Glomerular visceral epithelial cell (primary cell): ENCODE measurements at regions not wholly inside any gene's neighbourhood (a gene's known extent, or its start where the extent isn't known, plus 50 kb on each side); places are given as distances from the start of the nearest gene placed in this dataset.
"Not testable (repeated sequence)": the region's sequence is repeated elsewhere in the genome, so short reads cannot be mapped to it uniquely, and the experiment has no call there.

Source experiments
- DNase-seq: peaks from one replicate; pipeline ENCODE4 v3.0.0-alpha.2; 2016; ENCODE audit errors: extremely low spot score

DNA sequence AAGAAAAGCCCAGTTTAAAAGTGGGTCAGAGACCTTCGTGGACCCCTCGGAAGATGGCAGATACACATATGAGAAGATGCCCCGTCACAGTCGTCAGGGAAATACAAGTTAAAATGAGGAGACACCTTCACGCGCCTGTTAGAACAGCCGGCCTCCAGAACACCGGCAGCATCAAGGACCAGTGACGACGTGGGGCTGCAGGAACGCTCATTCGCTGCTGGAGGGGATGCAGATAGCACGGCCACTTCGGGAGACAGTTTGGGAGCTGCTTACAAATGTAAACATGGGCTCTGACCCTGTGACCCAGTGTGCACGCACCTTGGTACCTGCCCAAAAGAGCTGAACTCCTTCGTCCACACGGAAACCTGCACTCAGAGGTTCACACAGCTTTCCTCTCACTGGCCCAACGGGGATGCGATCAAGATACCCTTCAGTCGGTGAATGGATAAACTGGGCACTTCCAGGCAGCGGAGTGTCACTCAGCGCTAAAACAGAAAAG is 83.7 kb upstream of the CTDP1 start:
- no peak for DNase-seq

DNA sequence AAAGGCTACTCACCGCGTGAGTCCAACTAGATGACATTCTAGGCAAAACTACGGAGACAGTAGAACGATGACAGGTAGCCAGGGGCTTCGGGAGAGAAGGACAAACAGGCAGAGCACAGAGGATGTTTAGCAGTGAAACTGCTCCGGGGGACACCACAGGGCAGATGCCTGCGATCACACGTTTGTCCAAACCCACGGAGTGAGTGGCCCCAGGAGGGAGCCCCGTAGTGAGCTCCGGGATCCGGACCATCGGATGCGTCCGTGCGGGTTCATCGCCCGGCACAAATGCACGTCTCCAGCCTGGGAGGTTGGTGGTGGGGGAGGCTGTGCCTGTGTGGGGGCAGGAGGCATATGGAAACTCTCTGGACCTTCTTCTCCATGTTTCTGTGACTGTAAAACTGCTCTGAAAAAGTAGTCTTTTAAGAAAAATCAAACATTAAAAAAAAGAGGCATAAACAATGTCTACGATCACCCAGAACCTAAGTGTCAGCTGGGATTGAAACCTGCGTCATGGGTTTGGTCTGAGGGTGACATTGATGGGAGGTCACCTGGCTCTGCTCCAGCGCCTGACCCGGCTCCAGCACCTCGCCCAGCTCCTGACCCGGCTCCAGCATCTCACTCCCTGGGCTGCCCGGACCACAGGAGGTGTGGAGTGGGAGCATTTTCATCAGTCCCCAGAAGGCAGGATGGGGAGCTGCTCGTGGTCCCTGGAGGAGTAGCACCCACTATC is 83.0 kb upstream of the CTDP1 start:
- DNase-seq, result no peak

DNA sequence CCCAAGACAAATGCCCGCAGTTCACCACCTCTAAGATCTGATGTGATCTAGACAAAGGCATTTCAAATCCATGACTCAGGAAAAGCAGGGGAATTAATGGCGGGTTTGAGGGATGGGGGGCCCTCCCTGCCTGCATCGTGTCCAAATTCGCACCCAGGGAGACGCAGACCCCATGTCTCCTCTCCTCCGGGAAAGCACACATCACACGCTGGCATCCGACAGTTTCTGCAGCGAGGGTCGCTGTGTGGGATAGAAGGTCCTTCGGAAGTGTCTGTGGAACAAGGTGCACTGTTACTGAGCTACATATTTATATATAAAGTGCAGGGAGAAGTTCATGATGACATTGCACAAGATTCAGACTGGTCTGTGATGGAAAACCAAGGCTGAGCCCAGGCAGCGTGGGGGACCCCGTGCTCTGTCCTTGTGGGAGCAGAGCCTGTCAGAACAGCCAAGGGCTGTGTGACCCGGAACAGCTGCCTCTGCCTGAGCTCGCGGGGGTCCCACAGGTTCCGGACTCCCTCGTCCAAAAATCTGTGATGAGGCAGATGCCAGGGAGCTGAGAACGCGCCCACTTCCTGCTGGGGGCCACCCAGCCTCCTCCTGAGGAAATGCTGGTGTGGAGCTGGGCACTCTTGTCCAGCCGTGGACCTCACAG is 82.3 kb upstream of the CTDP1 start:
- DNase-seq, result no peak

DNA sequence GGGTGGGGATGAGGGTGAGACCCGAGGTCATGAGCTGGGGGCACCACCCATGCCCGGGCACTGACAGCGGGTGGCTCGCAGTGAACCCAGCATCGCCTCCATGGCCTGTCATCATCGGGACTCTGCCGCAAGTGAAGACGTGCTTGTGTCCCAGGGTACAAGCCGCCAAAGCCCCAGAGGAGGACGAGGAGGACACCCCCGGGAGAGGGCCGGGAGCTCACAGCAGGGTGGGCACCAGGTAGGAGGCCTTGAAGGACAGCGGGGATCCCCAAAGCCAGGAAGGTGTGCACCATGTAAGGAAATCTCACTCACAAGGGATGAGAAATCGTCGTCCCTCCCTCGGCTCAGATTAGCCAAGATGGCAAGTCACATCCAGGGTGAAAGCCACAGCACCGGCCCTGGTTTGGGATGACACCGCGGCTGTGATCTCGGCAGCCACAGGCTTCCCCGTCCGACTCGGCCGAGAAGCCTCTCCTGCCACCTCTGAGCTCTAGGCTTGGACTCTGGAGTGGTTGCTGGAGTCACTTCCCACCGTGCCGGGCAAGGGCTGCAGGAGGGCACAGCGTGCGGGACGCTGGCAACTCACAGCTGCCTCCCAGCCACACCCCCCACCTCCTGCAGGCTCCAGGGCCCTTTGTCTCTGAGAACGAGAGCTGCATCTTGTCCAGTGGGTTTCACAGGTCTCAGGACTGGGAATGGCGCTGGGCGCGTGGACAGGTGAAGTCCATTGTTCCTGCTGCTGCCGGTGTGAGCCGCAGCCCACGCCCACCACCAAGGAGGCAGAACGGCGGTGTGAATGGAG is 81.6 kb upstream of the CTDP1 start:
- DNase-seq, result no peak

DNA sequence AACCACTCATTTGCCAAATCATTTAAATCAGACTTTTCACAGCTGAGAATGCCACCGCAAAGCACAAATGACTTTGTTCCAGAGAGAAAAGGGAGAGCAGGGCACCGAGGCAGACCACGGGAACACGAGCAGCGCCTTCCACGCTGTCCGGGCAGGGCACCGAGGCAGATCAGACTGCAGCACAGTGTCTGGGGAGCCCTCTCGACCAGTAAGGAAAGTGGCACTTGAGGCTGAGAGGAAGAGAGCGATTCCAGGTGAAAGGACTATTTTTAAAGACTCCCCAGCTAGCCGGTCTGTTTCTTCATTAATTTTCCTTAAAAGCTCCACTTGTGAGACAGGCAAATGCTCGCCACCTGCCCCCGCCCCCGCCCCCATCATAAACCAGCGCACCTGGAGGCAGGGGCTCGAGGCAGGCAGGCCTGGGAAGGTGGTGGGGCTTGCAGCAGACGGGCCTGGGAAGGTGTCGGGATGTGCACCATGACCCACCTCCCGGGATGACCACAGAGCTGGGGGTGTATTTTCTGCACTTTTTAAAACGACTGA is 80.9 kb upstream of the CTDP1 start:
- no peak for DNase-seq

DNA sequence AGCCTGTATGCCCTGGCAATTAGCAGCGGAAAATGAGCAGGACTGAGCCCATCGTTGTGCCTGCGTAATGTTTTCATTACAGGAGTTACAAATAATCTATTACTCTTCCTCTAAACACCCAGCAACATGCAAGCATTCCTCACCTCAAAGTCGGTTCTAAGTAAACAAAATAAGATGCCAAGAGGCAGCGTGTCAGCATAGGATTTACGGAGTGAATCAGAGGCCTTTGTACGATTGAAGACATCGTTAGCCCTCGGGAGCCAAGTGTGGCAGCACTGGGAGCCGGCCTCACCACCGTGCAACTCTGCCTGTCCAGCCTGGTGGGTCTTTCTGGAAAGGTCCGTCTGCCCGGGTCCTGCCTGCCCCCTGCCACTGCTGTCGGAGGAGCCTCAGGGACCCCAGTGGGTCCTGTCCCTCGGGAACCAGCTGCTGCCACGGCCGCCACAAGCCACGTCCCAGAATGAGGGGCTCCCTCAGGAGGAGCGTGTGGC is 80.1 kb upstream of the CTDP1 start:
- no peak for DNase-seq

DNA sequence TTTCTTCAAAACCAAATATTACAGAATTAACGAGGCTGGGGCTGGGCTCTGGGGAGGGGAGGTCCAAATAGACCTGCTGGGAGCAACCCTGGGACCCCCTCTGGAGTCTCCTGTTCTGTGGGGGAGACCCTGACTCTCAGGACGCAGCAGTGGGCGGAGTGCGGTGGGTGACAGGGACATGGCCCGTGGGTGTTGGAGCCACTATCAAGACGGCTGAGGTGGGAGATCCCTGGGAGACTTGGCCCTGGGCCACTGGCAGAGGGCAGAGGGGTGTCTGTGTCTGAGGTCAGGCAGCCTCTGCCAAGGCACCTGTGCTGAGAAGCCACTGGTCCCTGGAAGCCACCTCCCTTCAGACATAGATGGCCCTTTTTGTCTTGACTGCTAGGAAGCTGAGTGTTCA is 79.5 kb upstream of the CTDP1 start:
- DNase-seq, result no peak

DNA sequence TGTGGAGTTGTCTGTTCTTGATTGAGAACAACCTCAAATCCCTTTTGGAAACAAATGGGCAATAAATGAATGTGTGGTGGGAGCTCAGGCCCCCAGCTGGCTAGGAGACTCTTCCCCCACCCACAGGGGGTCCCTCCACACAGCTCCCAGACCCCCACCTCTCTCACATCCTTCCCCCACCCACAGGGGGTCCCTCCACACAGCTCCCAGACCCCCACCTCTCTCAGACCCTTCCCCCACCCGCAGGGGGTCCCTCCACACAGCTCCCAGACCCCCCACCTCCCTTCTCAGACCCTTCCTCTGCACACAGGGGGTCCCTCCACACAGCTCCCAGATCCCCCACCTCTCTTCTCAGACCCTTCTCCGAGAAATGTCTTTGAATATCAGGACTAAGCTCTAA is 79.0 kb upstream of the CTDP1 start:
- no peak for DNase-seq

DNA sequence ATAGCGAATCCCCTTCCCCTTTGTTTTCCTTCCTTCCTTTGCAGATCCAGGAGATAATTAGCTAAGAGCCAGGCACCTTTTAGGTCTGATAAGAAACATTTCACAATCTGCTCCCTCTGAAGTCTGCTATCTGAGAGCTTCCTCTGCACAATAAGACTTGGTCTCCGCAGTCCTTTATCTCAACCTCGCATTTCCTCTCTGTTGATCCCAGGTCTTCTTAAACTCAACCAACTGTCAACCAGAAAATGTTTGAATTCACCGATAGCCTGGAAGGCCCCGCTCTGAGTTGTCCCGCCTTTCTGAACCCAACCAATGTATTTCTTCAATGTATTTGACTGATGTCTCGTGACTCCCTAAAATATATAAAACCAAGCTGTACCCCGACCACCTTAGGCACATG is 78.4 kb upstream of the CTDP1 start:
- DNase-seq, result no peak

DNA sequence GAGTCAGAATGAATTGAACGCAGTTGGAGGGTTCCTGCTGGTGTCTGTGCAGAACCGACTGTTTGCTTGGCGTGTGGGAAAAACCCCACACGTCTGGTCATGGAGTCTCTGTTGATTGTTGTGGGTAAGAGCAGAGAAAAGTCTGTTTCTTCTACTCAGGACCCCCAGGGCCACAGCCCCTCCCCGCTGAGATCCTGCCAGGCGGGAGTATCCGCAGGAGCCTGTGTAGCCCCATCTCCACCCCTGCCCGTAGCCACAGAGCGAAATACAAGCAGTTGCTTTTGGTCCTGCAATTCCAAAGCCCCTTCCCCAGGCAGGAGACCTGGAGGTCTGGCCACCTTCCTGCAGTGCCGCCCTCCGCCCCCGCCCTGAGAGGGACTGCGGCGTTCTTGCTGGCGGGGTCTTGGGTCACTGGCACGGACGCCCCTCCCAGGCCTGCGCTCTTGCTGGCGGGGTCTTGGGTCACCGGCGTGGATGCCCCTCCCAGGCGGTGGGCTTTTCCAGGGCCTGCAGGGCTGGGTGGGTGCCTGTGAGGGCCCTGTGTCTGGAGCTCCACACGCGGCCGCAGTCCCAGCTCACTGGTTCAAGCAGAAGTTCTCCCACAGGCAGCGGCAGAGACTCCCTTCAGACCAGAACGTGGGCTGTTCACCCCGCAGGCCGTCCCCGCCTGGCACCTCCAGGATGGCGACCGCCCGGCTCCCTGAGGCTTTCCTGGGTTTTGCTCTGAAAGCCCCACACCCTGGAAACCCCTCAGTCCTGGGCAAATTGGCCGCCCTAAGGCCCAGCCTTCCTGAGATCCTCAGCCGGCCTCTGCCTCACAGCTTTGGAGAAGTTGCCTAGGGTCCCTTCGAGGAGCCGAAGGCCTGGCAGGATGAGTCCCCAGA is 76.0 kb upstream of the CTDP1 start:
- no peak for DNase-seq

DNA sequence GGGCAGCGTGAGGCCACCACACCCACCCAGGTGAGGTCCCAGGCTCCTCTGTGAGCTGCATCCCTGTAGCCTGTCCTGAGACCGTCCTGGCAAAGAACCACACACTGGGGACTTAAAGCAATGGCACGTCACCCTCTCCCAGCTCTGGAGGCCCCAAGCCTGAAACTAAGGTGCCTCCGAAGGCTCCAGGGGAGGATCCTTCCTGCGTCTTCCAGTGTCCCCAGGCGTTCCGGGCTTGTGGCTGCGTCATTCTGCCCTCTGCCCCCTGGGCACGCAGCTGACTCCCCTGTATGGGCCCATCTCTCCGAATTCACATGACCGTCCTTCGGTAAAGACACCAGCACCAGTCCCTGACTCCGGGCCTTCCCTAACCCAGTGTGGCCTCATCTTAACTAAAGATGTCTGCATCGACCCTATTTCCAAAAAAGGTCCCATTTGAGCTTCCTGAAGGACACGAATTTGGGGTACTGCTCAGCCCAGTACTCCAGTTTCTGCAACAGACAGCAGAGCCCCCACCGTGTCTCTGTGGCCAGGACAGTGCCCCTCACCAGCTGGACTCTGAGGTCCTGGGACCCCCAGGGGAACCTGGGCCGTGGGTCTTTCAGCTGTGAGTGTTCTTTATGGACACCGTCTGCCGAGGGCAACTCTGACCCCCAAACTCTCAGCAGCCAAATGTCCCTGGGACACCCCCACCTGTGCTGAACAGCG is 75.2 kb upstream of the CTDP1 start:
- no peak for DNase-seq

DNA sequence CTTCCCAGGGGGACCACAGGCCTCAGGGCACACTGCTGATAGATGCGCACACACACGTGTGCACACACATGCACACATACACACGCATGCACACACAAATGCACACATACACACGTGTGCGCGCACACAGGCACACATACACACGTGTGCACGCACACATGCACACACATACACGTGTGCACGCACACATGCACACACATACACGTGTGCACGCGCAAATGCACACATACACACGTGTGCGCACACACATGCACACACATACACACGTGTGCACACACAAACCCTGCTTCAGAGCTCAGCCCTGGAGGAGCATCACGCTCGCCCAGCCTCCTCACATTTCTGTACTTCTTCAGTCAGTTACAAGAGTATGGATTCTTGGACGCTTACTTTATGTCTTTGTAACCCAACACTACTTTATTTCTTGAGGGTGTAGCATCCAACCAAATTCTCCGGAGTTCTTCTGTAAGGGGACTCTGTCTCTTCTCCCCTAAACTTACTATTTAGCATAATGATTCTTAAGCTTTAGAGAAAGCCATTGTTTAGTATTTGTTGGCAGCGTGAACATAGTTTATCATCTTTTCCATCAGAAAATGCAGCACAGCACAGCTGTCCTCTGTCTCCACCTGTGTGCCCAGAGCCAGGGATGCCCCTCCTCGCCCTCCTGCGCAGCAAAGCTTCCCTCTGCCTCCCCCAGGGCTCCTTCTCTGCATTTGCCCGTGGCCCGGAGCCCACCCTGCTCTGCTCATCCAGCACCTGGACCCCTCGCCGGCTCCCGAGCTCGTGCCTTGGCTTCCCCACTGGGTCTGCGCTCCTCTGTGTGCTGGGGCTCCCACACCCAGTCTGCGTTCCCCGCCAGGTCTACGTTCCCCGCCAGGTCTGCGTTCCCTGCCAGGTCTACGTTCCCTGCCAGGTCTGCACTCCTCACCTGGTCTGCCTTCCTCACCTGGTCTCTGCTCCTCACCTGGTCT is 74.4 kb upstream of the CTDP1 start:
- no peak for DNase-seq

DNA sequence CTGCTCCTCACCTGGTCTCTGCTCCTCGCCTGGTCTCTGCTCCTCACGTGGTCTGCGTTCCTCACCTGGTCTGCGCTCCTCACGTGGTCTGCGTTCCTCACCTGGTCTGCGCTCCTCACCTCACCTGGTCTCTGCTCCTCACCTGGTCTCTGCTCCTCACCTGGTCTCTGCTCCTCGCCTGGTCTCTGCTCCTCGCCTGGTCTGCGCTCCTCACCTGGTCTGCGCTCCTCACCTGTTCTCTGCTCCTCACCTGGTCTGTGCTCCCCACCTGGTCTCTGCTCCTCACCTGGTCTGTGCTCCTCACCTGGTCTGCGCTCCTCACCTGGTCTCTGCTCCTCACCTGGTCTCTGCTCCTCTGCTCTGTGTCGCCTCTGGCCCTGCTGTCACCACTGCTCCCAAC is 73.5 kb upstream of the CTDP1 start:
- not testable (repeated sequence) for DNase-seq

DNA sequence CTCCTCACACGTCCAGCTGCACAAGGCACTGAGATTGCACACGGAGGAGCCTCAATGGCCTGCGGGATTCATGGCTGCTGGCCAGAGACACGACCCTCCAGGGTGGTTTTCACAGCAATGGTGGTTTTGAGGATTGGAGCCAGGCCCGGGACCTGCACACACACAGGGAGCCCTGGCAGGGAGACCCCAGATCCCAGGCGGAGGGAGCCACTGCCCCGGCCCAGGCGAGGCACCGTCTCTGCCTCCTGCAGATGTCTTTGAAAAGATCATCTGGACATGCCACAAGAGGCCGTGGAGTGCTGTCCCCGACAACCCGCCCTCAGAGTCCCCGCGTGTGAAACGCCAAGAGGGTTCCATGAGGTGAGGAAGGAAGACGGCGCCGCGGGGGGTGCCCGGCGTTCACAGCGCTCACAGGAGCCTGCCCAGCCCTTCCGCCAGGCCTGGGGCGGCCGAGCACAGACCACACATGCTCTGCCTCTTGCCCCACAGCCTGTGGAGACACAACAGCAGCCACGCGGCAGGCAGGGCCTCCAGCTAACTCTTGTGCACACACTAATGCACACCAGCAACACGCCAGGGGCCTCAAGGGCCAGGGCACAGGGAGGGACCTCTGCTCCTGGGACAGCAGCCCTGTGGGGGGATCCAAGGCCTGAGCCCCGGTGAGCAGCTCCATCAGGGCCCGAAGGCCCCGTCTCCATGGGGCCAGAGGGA is 72.8 kb upstream of the CTDP1 start:
- DNase-seq, result no peak

DNA sequence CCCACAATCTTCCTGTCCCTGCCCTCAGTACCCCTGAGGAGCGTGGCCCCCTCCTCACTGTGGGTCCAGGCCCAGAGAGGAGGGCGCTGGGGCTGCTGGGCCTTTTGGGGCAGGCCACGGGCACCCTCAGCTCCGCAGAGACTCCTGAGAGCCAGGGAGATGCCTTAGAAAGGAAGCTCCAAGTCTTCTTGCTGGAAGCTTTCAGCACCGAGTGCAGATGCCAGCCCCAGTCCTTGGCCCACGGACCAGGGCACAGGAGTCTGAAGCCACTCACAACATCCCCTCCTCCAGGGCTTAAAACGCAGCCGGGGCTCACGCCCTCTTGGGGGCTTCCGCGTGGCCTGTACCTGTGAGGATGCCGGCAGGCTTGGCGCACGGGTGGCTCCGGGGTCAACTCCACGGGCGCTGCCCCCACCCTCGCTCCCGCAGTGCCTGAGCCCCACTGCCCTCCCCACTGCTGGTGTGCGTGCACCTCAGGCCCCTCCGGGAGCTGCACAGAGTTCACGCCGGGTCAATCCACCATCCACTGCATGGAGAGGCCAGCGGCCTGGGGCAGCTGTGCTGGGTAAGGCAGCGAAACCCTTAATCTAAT is 72.1 kb upstream of the CTDP1 start:
- DNase-seq, result no peak

DNA sequence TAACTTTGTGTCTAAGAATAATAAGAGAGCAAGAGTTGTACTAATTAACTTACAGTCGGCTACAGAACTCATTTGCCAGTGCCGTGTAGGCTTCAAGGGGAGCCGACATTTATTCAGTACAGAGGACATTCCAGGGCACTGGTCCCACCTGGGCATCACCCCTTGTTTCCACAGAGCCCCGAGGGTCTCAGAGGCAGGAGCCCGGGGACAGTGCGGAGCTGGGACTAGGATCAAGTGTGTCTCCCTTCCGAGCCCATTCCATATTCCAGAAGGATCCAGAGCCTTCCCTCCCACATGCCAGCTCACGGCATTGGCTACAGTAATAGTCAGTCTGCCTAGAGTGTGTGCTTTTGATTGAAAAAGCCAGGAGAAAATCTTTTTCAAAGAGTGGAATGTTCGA is 71.5 kb upstream of the CTDP1 start:
- DNase-seq, result no peak

DNA sequence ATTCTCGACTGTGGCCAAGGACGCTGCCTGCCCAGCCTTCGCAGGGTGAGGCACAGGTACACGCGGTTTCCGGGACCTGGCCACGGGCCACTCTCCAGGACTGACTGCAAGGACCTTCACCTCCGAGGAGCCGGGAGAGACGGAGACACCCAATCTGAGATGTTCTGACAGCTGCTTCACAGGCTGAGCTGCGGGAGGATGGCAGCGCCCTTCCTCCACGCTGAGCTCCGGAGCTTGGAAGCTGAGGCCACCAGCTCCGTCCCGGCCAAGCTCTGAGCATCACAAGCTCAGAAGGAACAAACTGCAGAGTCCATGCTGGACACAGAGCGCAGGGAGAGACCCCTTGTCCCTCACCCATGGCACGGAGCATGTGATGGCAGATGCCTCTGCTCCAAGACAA is 71.1 kb upstream of the CTDP1 start:
- DNase-seq, result no peak

DNA sequence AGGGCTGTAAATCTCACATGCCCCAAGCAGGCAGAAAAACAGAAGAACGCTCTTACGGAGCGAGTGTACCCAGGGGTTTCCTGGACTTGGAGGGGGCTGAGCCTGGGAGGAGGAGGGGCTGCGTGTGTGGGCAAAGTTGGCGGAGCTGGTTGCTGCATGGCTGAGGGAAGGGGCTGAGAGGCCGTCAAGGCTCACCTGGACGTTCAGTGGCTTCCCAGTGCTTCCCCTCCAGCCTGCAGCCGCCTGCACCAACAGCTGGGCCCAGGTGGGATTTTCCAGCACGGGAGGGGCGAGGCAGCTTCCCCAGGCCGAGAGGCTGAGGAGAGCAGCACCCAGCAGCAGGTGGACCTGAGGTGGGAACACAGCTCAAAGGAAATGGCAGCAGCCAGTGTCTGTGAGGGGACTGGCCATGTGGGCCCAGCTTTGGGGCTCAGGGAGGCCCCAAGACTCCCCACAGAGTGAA is 70.6 kb upstream of the CTDP1 start:
- no peak for DNase-seq
